G401 (cell line): ENCODE measurements at regions not wholly inside any gene's neighbourhood (a gene's known extent, or its start where the extent isn't known, plus 50 kb on each side); places are given as distances from the start of the nearest gene placed in this dataset.

Experiments used
- DNase-seq: peaks from one replicate; pipeline ENCODE4 v3.0.0-alpha.2; 2015; ENCODE audit warnings: low spot score
- in situ Hi-C: cut with HindIII; loops from 2 replicates; pipeline ENCODE4 v1.10.0; 2016; ENCODE audit warnings: low sequenced_read_pairs, mixed read lengths

DNA sequence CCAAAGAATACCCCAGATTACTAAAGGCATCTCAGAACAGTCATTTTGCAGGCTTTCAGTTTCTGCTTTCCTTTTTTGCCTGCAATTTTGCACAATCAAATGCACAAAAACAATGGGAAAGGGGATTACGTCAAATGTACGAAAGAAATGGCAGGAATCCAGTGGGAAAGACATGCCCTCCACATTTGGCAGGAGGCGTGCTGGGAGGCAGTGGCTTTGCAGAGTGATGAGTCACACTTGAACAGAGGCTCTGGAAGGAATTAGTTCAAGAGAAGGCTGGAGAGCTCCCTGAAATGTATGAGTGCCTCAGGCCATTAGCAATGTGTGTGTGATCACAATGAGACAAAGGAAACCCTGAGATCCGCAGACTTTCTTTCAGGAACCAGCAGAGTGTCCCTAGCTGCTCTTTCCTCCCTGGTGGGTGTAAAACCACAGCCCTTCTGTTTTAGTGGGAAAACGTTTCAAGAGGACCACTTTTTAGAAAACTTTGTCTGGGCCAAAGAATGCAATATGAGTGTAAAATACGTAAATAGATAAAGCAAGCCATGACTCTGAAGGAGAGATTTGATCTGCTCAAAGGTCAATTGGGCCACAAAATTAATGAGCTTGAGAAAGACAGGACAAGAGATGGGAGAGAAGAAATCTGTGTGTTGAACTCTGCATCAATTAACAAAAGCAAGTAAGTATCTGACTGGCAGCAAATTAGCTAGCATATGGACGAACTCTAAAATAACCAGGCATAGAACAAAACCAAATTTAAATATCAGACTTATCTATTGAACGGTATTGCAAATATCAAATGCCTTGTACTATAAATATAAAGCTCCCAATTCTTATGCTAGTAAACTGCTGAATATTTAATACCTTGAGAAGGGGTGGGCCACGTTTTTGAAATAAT lies 155.4 kb upstream of the PDE3A start:
- peak; percentile 81 for DNase-seq
- in situ Hi-C loops: no loop called here

DNA sequence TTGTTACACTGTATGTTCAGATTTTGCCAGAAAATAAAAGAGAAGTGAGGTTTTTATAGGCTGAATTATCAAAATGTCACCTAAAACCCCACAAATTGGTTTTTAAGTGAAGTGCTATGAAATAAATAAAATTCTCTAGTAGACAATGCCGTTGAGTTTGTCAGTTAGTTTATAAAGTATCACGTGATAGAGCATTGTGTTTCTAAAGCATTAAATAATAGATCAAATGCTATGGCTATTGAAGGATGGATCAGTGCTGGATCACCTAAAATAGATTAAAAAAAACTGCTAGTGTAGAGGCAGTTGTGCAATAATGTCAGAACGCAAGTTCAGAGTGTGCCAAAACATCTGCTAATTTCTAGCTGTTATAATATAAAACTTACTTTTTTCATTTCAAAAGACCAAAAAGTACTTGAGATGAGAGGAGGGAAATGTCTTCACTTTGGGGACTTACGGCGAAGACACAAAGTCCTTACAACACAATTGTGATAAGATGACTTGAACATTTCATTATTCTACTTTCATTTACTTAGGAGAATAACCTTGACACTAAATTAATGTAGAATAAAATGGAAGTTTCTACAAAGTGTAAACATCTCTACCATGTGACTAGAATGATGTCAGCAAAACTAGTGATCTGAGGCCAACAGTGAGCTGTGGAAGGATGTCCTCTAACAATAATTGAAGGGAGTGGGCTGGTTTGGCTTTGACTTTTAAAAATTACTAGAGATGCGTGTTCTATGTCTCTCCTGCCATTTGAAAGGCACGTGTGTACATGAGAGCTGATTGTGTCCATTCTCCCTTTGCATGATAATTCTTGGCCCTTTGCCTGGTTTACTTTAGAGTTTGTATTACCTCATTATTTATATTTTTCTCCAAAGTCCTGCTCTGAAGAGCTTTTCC lies 154.4 kb upstream of the PDE3A start:
- in situ Hi-C loops: no loop called here
- no peak for DNase-seq

DNA sequence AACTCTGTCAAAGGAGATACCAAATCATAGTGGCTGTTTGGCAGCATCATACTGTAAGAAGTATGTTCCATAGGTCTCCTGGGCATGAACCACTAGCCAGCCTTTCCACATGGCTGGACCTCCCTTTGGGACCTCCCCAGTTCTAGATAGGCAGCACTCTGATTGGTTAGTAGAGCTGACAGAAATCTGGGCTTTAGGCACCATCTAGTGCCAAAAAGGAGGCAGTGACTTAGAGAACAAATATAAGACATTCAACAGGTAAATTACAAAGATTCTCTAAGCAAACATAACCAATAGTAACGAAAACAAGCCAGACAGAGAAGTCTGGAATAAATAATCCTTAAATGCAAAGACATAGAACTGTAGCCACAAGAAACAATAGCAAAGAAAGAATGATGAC lies 148.0 kb upstream of the PDE3A start:
- no peak for DNase-seq
- in situ Hi-C loops: no loop called here

GRCh38 chr12:20232931-20233675 lies 135.2 kb upstream of the PDE3A start:
- DNase-seq: no peak
- in situ Hi-C loops: no loop called here

- in situ Hi-C loops: no loop called here
- DNase-seq: no peak
These were observed 133.9 kb upstream of the PDE3A start for GRCh38 chr12:20234474-20234873.

- in situ Hi-C loops: no loop called here
- DNase-seq: no peak
These were observed 131.2 kb upstream of the PDE3A start for GRCh38 chr12:20237091-20237490.

DNA sequence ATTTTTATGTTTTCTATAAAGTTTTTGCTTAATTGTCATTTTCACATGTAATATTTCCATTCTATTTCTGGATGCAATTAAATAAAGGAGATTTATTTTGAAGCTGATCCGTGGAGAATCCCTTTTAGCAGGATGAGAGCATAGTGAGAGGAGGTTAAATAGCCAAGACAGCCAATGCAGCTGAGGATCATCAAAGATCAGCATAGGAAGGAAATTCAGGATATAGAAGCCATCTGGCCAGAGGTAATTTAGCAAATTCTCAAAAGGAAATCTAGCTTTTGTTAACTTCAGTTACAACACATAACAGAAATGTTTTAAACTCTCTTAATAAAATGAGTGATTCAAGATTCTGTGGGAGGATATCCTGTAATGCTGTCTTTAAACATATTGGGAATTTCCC lies 122.8 kb upstream of the PDE3A start:
- DNase-seq: no peak
- in situ Hi-C loops: no loop called here

GRCh38 chr12:20248646-20249045 lies 119.7 kb upstream of the PDE3A start:
- in situ Hi-C loops: no loop called here
- DNase-seq: no peak

- no peak for DNase-seq
- in situ Hi-C loops: no loop called here
These were observed 117.6 kb upstream of the PDE3A start for GRCh38 chr12:20250761-20251160.

- in situ Hi-C loops: no loop called here
These were observed 111.0 kb upstream of the PDE3A start for GRCh38 chr12:20257311-20257710.

GRCh38 chr12:20259786-20260185 lies 108.6 kb upstream of the PDE3A start:
- in situ Hi-C loops: no loop called here
- DNase-seq: no peak

More at GRCh38 chr12:20257311-20257710, 111.0 kb upstream of the PDE3A start:
- DNase-seq: no peak

DNA sequence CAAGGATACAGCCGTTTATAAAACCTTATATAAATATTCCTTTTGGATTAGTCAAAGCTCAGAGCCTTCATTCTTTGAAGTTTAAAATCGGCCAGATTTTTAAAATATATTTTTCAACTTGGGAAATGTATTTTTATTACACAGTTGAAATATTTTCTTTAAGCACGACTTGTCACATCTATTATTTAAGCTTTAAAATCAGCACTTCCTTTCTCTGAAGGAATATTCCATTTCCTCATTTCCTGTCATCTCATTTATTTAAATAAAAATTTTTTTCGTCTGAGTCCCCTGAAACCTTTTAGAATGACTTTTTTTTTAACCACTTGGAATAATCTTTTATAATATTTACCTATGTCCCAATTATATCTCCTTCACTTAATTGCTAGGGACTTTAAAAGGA lies 107.5 kb upstream of the PDE3A start:
- no peak for DNase-seq
- in situ Hi-C loops: no loop called here

DNA sequence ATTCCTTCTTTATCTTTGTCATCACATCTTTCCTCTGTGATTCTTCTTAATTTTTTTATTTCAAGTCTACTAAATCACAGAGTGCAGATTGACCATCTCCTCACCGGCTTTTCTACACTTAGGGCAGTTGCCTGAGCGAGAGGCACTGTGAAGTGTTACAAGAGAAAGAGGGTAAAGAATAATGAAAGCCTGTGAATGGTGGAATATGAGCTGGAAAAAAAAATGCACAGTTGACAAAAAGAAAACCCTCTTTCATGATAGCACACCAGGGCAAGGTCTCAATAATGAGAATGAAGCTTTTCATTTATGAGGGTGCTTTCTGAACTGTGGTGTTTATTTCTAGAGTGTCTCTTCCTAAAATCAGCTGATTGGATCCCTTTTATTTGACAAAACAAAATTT lies 106.2 kb upstream of the PDE3A start:
- in situ Hi-C loops: no loop called here
- DNase-seq: no peak

- DNase-seq: no peak
- in situ Hi-C loops: no loop called here
These were observed 104.3 kb upstream of the PDE3A start for GRCh38 chr12:20264026-20264425.

- no peak for DNase-seq
- in situ Hi-C loops: no loop called here
These were observed 103.7 kb upstream of the PDE3A start for GRCh38 chr12:20264608-20265114.

GRCh38 chr12:20268121-20268732 lies 100.1 kb upstream of the PDE3A start:
- DNase-seq: no peak

GRCh38 chr12:20268771-20269170 lies 99.6 kb upstream of the PDE3A start:
- DNase-seq: no peak
- in situ Hi-C loops: no loop called here

More at GRCh38 chr12:20268121-20268732, 100.1 kb upstream of the PDE3A start:
- in situ Hi-C loops: no loop called here

DNA sequence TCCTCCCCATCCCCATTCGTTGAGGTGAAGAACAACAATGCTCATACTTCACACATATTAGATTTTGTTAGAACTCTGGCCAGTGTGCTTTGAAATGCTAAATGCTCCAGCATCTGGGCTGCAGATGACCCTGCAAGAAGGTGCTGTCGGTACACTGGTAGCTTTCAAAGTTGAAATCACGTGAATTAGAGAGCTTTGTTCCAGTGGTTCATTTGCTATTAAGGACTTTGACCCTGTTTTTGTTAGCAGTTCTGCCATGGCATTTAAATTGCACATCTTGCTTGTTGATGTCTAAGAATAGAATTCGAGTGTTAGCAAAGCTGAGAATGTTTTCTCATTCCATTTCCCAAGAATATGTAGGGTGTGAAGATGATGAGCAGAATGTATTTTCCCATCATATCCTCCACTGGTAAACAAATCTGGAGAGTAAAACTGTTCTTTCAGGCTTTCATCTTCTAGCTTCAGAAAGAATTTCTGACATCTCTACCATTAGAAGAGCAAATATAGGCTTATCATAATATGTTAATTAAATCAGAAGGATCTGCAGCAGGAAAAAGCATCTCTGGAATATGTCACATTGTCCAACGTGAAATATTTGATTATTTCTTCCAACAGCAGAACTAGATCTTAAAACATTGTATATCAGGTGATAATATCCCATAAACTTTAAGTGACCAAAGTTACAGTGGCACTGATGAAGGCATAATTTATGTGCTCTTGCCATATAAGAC lies 98.8 kb upstream of the PDE3A start:
- in situ Hi-C loops: no loop called here
- DNase-seq: no peak
